SU-DHL-6 (cell line): ENCODE measurements at regions not wholly inside any gene's neighbourhood (a gene's known extent, or its start where the extent isn't known, plus 50 kb on each side); places are given as distances from the start of the nearest gene placed in this dataset.
A peak's percentile ranks its signal among the peaks of the same experiment; 100 is the strongest.

ENCODE experiments used
- H2AFZ ChIP-seq: fragments of 200-600 bp; sonication (generic); 2 replicates; pipeline ENCODE4 v1.6.1; 2014; ENCODE audit warnings: low read depth, mild to moderate bottlenecking, moderate library complexity, mixed read lengths, antibody characterized with exemption, low read length; ENCODE audit not compliant: severe bottlenecking
- H3F3A ChIP-seq: fragments of 200-600 bp; shearing (Covaris generic); 2 replicates; pipeline ENCODE4 v1.6.0; 2016; ENCODE audit warnings: antibody characterized with exemption, mild to moderate bottlenecking; ENCODE audit not compliant: insufficient read depth
- H3K27ac ChIP-seq: fragments of 200-600 bp; sonication (generic); 2 replicates; pipeline ENCODE4 v1.5.1; 2016; ENCODE audit warnings: low read depth, mild to moderate bottlenecking, low read length, moderate library complexity, mixed read lengths
- H3K27me3 ChIP-seq: fragments of 200-600 bp; sonication (generic), shearing (Covaris generic); 2 replicates; pipeline ENCODE4 v1.6.0; 2014; ENCODE audit warnings: mild to moderate bottlenecking, low read length
- H3K36me3 ChIP-seq: fragments of 200-600 bp; sonication (generic); 2 replicates; pipeline ENCODE4 v1.6.1; 2014; ENCODE audit warnings: mild to moderate bottlenecking, low read length, mixed read lengths
- H3K4me2 ChIP-seq: fragments of 300-600, 200-600 bp; shearing (Covaris generic), sonication (generic); 2 replicates; pipeline ENCODE4 v1.6.0; 2014; ENCODE audit warnings: low read length, low read depth, mild to moderate bottlenecking; ENCODE audit not compliant: poor library complexity, severe bottlenecking
- H3K4me3 ChIP-seq: fragments of 200-600 bp; sonication (generic); 2 replicates; pipeline ENCODE4 v1.5.1; 2014; ENCODE audit warnings: antibody characterized with exemption, low read length, mild to moderate bottlenecking, mixed read lengths; ENCODE audit not compliant: insufficient read depth, poor library complexity, severe bottlenecking
- H3K79me2 ChIP-seq: fragments of 200-600 bp; sonication (generic); 2 replicates; pipeline ENCODE4 v1.6.1; 2014; ENCODE audit warnings: mild to moderate bottlenecking, low read length, moderate library complexity; ENCODE audit not compliant: insufficient read depth
- H3K9ac ChIP-seq: fragments of 200-600 bp; sonication (generic); 2 replicates; pipeline ENCODE4 v1.7.0; 2014; ENCODE audit warnings: mild to moderate bottlenecking, low read length
- H3K9me2 ChIP-seq: fragments of 200-600 bp; sonication (generic); replicated peaks from 2 replicates; pipeline ENCODE4 v1.6.1; 2014; ENCODE audit warnings: low read length; ENCODE audit not compliant: insufficient read depth
- H3K9me3 ChIP-seq: fragments of 200-600 bp; sonication (generic); 2 replicates; pipeline ENCODE4 v1.6.1; 2014; ENCODE audit warnings: low read length, mixed read lengths; ENCODE audit not compliant: insufficient read depth
- H4K20me1 ChIP-seq: fragments of 200-600 bp; sonication (generic); 2 replicates; pipeline ENCODE4 v1.6.1; 2014; ENCODE audit warnings: low read depth, mild to moderate bottlenecking, antibody characterized with exemption, low read length, moderate library complexity, mixed read lengths
- CTCF ChIP-seq: fragments of 200-600 bp; sonication (generic); IDR thresholded peaks from one replicate; pipeline ENCODE4 v1.5.1; 2017; ENCODE audit warnings: antibody characterized with exemption, mild to moderate bottlenecking, low read length, moderate library complexity; ENCODE audit not compliant: insufficient read depth, poor library complexity, severe bottlenecking
- EZH2phosphoT487 ChIP-seq: fragments of 200-600 bp; sonication (generic), shearing (Covaris generic); conservative IDR thresholded peaks from 2 replicates; pipeline ENCODE4 v1.6.1; 2018; ENCODE audit warnings: mild to moderate bottlenecking, antibody characterized with exemption, low read length, moderate library complexity, mixed read lengths

GRCh38 chr2:24418166-24418841 is 58.0 kb upstream of the ITSN2 start:
- Histone ChIP-seq H3F3A (no peaks in the 10 kb centered on the region), H3K4me2 (no peak overlapping the region), H3K9me2 (no peaks in the 10 kb centered on the region), H3K27me3 (no peaks in the 10 kb centered on the region), H4K20me1 (no peaks in the 10 kb centered on the region), H3K27ac (no peak overlapping the region), H3K36me3 (no peaks in the 10 kb centered on the region), H3K9ac (no peak overlapping the region), H2AFZ (no peak overlapping the region), H3K79me2 (no peaks in the 10 kb centered on the region), H3K4me3 (no peak overlapping the region), H3K9me3 (peaks cover 4% of the 10 kb centered on the region; the same call in 1 of the 2 replicates)
- TF ChIP-seq EZH2phosphoT487 (no peak), CTCF (no peak)

- H3K4me3 ChIP-seq: no peak overlapping the region
- no peaks in the 10 kb centered on the region for H3K79me2 ChIP-seq
- TF ChIP-seq CTCF: no peak
- no peak for TF ChIP-seq EZH2phosphoT487
- no peaks in the 10 kb centered on the region for H3K9me2 ChIP-seq
- H2AFZ ChIP-seq: no peak overlapping the region
- no peaks in the 10 kb centered on the region for H4K20me1 ChIP-seq
- H3F3A ChIP-seq: no peaks in the 10 kb centered on the region
- no peaks in the 10 kb centered on the region for H3K36me3 ChIP-seq
- no peak overlapping the region for H3K4me2 ChIP-seq
- no peaks in the 10 kb centered on the region for H3K27me3 ChIP-seq
- H3K9ac ChIP-seq: no peak overlapping the region
- H3K27ac ChIP-seq: no peak overlapping the region
- no peaks in the 10 kb centered on the region for H3K9me3 ChIP-seq
Measured at GRCh38 chr2:24412812-24413211, 52.5 kb upstream of the ITSN2 start.

GRCh38 chr2:24411488-24412151 is 51.3 kb upstream of the ITSN2 start:
- Histone ChIP-seq H2AFZ (peak overlapping the region; percentile 48), H3K9ac (no peak overlapping the region), H3K9me3 (no peaks in the 10 kb centered on the region), H3F3A (no peaks in the 10 kb centered on the region), H3K4me3 (no peak overlapping the region), H3K4me2 (no peak overlapping the region), H3K79me2 (no peaks in the 10 kb centered on the region), H4K20me1 (no peaks in the 10 kb centered on the region), H3K36me3 (no peaks in the 10 kb centered on the region), H3K27me3 (no peaks in the 10 kb centered on the region), H3K27ac (no peak overlapping the region), H3K9me2 (no peaks in the 10 kb centered on the region)
- TF ChIP-seq EZH2phosphoT487 (no peak), CTCF (no peak)
